WTC11 (cell line): ENCODE measurements at regions not wholly inside any gene's neighbourhood (a gene's known extent, or its start where the extent isn't known, plus 50 kb on each side); places are given as distances from the start of the nearest gene placed in this dataset.

Source experiments
- ATAC-seq: fragments of 200-7000 bp; cut with Tn5 transposase; 2 replicates; pipeline ENCODE4 v1.10.0; 2021; ENCODE audit warnings: mild to moderate bottlenecking, moderate library complexity
- CTCF ChIA-PET: fragments of 300-600 bp; sonication (Branson Sonifier 250); formaldehyde crosslinking; loops from one replicate; lab custom pipeline; 2021; ENCODE audit warnings: antibody characterized with exemption; lab: Charles Lee
- POLR2A ChIA-PET: fragments of 350-600 bp; sonication (Branson Sonifier 250); formaldehyde crosslinking; loops from one replicate; lab custom pipeline; 2021; ENCODE audit warnings: antibody characterized with exemption; lab: Charles Lee
- DNase-seq: peaks from one replicate; pipeline ENCODE4 v3.0.0; 2021; ENCODE audit warnings: low spot score
- H3K27ac Mint-ChIP-seq: 2 replicates; pipeline ENCODE4 v1.8.0; 2021; ENCODE audit warnings: mixed read lengths
- H3K27me3 Mint-ChIP-seq: 2 replicates; pipeline ENCODE4 v1.8.0; 2021; ENCODE audit warnings: low read depth, mild to moderate bottlenecking, moderate library complexity, mixed read lengths
- H3K36me3 Mint-ChIP-seq: 2 replicates; pipeline ENCODE4 v1.8.0; 2021; ENCODE audit warnings: mixed read lengths
- H3K4me1 Mint-ChIP-seq: 2 replicates; pipeline ENCODE4 v1.8.0; 2022; ENCODE audit warnings: mixed read lengths
- H3K4me3 Mint-ChIP-seq: 2 replicates; pipeline ENCODE4 v1.8.0; 2021; ENCODE audit warnings: mild to moderate bottlenecking, moderate library complexity, mixed read lengths
- H3K9me3 Mint-ChIP-seq: 2 replicates; pipeline ENCODE4 v1.8.0; 2021; ENCODE audit warnings: mixed read lengths
- AR ChIP-seq: fragments of 250-450 bp; sonication (Bioruptor Pico); IDR thresholded peaks from 2 replicates; pipeline ENCODE4 v1.9.0; 2021; ENCODE audit warnings: mild to moderate bottlenecking
- CDX4 ChIP-seq: fragments of 250-450 bp; sonication (Bioruptor Pico); IDR thresholded peaks from 2 replicates; pipeline ENCODE4 v1.9.0; 2021; ENCODE audit warnings: moderate library complexity, mild to moderate bottlenecking, inconsistent platforms, borderline replicate concordance
- CREB1 ChIP-seq: sonication (generic); formaldehyde crosslinking; IDR thresholded peaks from 2 replicates; pipeline ENCODE4 v1.8.0; 2023; ENCODE audit warnings: mild to moderate bottlenecking, missing genetic modification reagents
- CREM ChIP-seq: sonication (generic); formaldehyde crosslinking; IDR thresholded peaks from 2 replicates; pipeline ENCODE4 v1.8.1; 2022; ENCODE audit warnings: mild to moderate bottlenecking, missing genetic modification reagents, moderate library complexity
- E2F1 ChIP-seq: sonication (generic); formaldehyde crosslinking; IDR thresholded peaks from 2 replicates; pipeline ENCODE4 v1.8.0; 2022; ENCODE audit warnings: mild to moderate bottlenecking, missing genetic modification reagents
- ESRRA ChIP-seq: sonication (generic); formaldehyde crosslinking; IDR thresholded peaks from 2 replicates; pipeline ENCODE4 v1.8.1; 2022; ENCODE audit warnings: mild to moderate bottlenecking, missing genetic modification reagents, borderline replicate concordance
- ETV6 ChIP-seq: sonication (generic); formaldehyde crosslinking; IDR thresholded peaks from 2 replicates; pipeline ENCODE4 v1.8.1; 2022; ENCODE audit warnings: mild to moderate bottlenecking, missing genetic modification reagents
- GRHL2 ChIP-seq: fragments of 250-450 bp; sonication (Bioruptor Pico); IDR thresholded peaks from 2 replicates; pipeline ENCODE4 v1.8.0; 2022; ENCODE audit warnings: mild to moderate bottlenecking, moderate library complexity; ENCODE audit not compliant: insufficient replicate concordance, severe bottlenecking
- HMGA2 ChIP-seq: fragments of 250-450 bp; sonication (Bioruptor Pico); IDR thresholded peaks from 2 replicates; pipeline ENCODE4 v1.4.0; 2021; ENCODE audit warnings: mild to moderate bottlenecking, moderate library complexity
- NR1H2 ChIP-seq: sonication (generic); formaldehyde crosslinking; IDR thresholded peaks from 2 replicates; pipeline ENCODE4 v1.9.0; 2021; ENCODE audit warnings: mild to moderate bottlenecking, moderate library complexity, missing genetic modification reagents
- OVOL2 ChIP-seq: fragments of 250-450 bp; sonication (Bioruptor Pico); IDR thresholded peaks from 2 replicates; pipeline ENCODE4 v1.9.0; 2021; ENCODE audit warnings: mild to moderate bottlenecking, borderline replicate concordance
- PREB ChIP-seq: sonication (generic); formaldehyde crosslinking; IDR thresholded peaks from 2 replicates; pipeline ENCODE4 v1.8.1; 2022; ENCODE audit warnings: mild to moderate bottlenecking, missing genetic modification reagents, moderate library complexity, borderline replicate concordance
- PRRX2 ChIP-seq: fragments of 250-450 bp; sonication (Bioruptor Pico); IDR thresholded peaks from 2 replicates; pipeline ENCODE4 v1.8.0; 2021; ENCODE audit warnings: mild to moderate bottlenecking
- RORB ChIP-seq: fragments of 250-450 bp; sonication (Bioruptor Pico); IDR thresholded peaks from 2 replicates; pipeline ENCODE4 v1.9.0; 2021; ENCODE audit warnings: mild to moderate bottlenecking
- TP53 ChIP-seq: sonication (generic); formaldehyde crosslinking; IDR thresholded peaks from 2 replicates; pipeline ENCODE4 v1.8.1; 2023; ENCODE audit warnings: mild to moderate bottlenecking, missing genetic modification reagents
- ZBTB21 ChIP-seq: sonication (generic); formaldehyde crosslinking; IDR thresholded peaks from 2 replicates; pipeline ENCODE4 v1.8.1; 2023; ENCODE audit warnings: mild to moderate bottlenecking, missing genetic modification reagents, borderline replicate concordance
- ZNF219 ChIP-seq: sonication (generic); formaldehyde crosslinking; IDR thresholded peaks from 2 replicates; pipeline ENCODE4 v1.8.0; 2023; ENCODE audit warnings: missing genetic modification reagents, mild to moderate bottlenecking, borderline replicate concordance
- ZNF532 ChIP-seq: fragments of 250-450 bp; sonication (Bioruptor Pico); IDR thresholded peaks from 2 replicates; pipeline ENCODE4 v1.9.0; 2021; ENCODE audit warnings: mild to moderate bottlenecking, borderline replicate concordance

- no peak overlapping the region for H3K27ac Mint-ChIP-seq
- no peaks in the 10 kb centered on the region for H3K27me3 Mint-ChIP-seq
- ChIA-PET POLR2A (interaction anchor here (1.3 kb wide), 1 partner anchor 45 kb away, joined by 3 read pairs; no protein-coding TSS in a partner anchor), CTCF (interaction anchor here (0.6 to 3.2 kb wide), 4 partner anchors 24 to 196 kb away, joined by 3 to 16 read pairs (median 4); no protein-coding TSS in a partner anchor)
- H3K4me3 Mint-ChIP-seq = no peak overlapping the region
- H3K9me3 Mint-ChIP-seq = peaks cover 13% of the 10 kb centered on the region
- ATAC-seq (no peak), DNase-seq (no peak)
- peaks cover 25% of the 10 kb centered on the region for H3K4me1 Mint-ChIP-seq
- no peak for TF ChIP-seq CDX4
- no peak for TF ChIP-seq HMGA2 (CRISPR knock-in tag)
- TF ChIP-seq CREM (CRISPR knock-in tag) = no peak
- no peak for TF ChIP-seq ZBTB21
- no peaks in the 10 kb centered on the region for H3K36me3 Mint-ChIP-seq
Measured at GRCh38 chr14:30238936-30239335, 311.3 kb upstream of the PRKD1 start.

- Mint-ChIP-seq H3K9me3 (peaks cover 13% of the 10 kb centered on the region), H3K4me1 (peaks cover 25% of the 10 kb centered on the region), H3K4me3 (no peak overlapping the region), H3K36me3 (no peaks in the 10 kb centered on the region), H3K27ac (no peak overlapping the region), H3K27me3 (no peaks in the 10 kb centered on the region)
- CTCF ChIA-PET = interaction anchor here (1.3 to 3.2 kb wide), 3 partner anchors 30 to 44 kb away, joined by 3 to 16 read pairs (median 4); no protein-coding TSS in a partner anchor
- POLR2A ChIA-PET = no interaction called here
- no peak for TF ChIP-seq TP53 (CRISPR knock-in tag)
- TF ChIP-seq AR (CRISPR knock-in tag) = no peak
- TF ChIP-seq NR1H2 (CRISPR knock-in tag) = no peak
- no peak for TF ChIP-seq ZNF219 (CRISPR knock-in tag)
- no peak for TF ChIP-seq ETV6 (CRISPR knock-in tag)
- ATAC-seq (peak; percentile 58), DNase-seq (no peak)
Measured at GRCh38 chr14:30240018-30240417, 312.4 kb upstream of the PRKD1 start.

GRCh38 chr14:30240685-30241084 lies 313.0 kb upstream of the PRKD1 start:
- no peak for TF ChIP-seq CREB1 (CRISPR knock-in tag)
- TF ChIP-seq PREB (CRISPR knock-in tag) = no peak
- Mint-ChIP-seq H3K4me3 (no peak overlapping the region), H3K36me3 (no peaks in the 10 kb centered on the region), H3K27me3 (no peaks in the 10 kb centered on the region), H3K9me3 (peaks cover 13% of the 10 kb centered on the region), H3K4me1 (peaks cover 25% of the 10 kb centered on the region), H3K27ac (no peak overlapping the region)
- CTCF ChIA-PET = interaction anchor here (1.4 to 3.2 kb wide), 2 partner anchors 30 to 43 kb away, joined by 4 to 16 read pairs; no protein-coding TSS in a partner anchor
- ATAC-seq = 0 out of 2 replicates have a peak, but pooled peaks have one; percentile 18
- DNase-seq = no peak
- POLR2A ChIA-PET = no interaction called here

GRCh38 chr14:30242744-30243143 lies 315.1 kb upstream of the PRKD1 start:
- Mint-ChIP-seq H3K9me3 (peaks cover 8% of the 10 kb centered on the region; the same call in 1 of the 2 replicates), H3K27ac (no peak overlapping the region), H3K4me1 (peaks cover 25% of the 10 kb centered on the region), H3K36me3 (no peaks in the 10 kb centered on the region), H3K4me3 (no peak overlapping the region), H3K27me3 (no peaks in the 10 kb centered on the region)
- ATAC-seq = no peak
- ChIA-PET POLR2A (no interaction called here), CTCF (no interaction called here)
- DNase-seq = no peak
- no peak for TF ChIP-seq OVOL2 (CRISPR knock-in tag)
- TF ChIP-seq ESRRA (CRISPR knock-in tag) = no peak
- TF ChIP-seq RORB (CRISPR knock-in tag) = no peak
- no peak for TF ChIP-seq E2F1 (CRISPR knock-in tag)
- no peak for TF ChIP-seq ZNF532 (CRISPR knock-in tag)
- TF ChIP-seq PRRX2 = no peak
- no peak for TF ChIP-seq PREB (CRISPR knock-in tag)
- no peak for TF ChIP-seq GRHL2 (CRISPR knock-in tag)
- no peak for TF ChIP-seq TP53 (CRISPR knock-in tag)
